Smooth muscle cell (in vitro differentiated cells): ENCODE measurements at regions not wholly inside any gene's neighbourhood (a gene's known extent, or its start where the extent isn't known, plus 50 kb on each side); places are given as distances from the start of the nearest gene placed in this dataset.

Experiments used
- DNase-seq: peaks from one replicate; lab custom pipeline; 2025; ENCODE audit not compliant: unreplicated experiment; lab: John Stamatoyannopoulos, UW
- H2AFZ ChIP-seq: fragments of 200-600 bp; sonication (generic); 2 replicates; pipeline ENCODE4 v1.6.0; 2016; ENCODE audit warnings: antibody characterized with exemption, low read depth, mild to moderate bottlenecking
- H3F3A ChIP-seq: fragments of 200-600 bp; sonication (generic); 2 replicates; pipeline ENCODE4 v1.6.0; 2017; ENCODE audit warnings: antibody characterized with exemption, low read depth
- H3K27ac ChIP-seq: fragments of 200-600 bp; sonication (generic); 2 replicates; pipeline ENCODE4 v1.5.1; 2016; ENCODE audit warnings: low read depth, mild to moderate bottlenecking
- H3K27me3 ChIP-seq: fragments of 200-600 bp; sonication (generic); 2 replicates; pipeline ENCODE4 v1.6.1; 2016; ENCODE audit warnings: low read depth, mild to moderate bottlenecking
- H3K36me3 ChIP-seq: fragments of 200-600 bp; sonication (generic); 2 replicates; pipeline ENCODE4 v1.5.1; 2016; ENCODE audit warnings: low read depth
- H3K4me1 ChIP-seq: fragments of 200-600 bp; sonication (generic); 2 replicates; pipeline ENCODE4 v1.5.1; 2016; ENCODE audit warnings: low read depth
- H3K4me2 ChIP-seq: fragments of 200-600 bp; sonication (generic); 2 replicates; pipeline ENCODE4 v1.6.0; 2016; ENCODE audit warnings: mild to moderate bottlenecking
- H3K4me3 ChIP-seq: fragments of 200-600 bp; sonication (generic); 2 replicates; pipeline ENCODE4 v1.5.1; 2016; ENCODE audit warnings: mild to moderate bottlenecking
- H3K79me2 ChIP-seq: fragments of 200-600 bp; sonication (generic); 2 replicates; pipeline ENCODE4 v1.6.0; 2016; ENCODE audit warnings: low read depth, mild to moderate bottlenecking
- H3K9ac ChIP-seq: fragments of 200-600 bp; sonication (generic); 2 replicates; pipeline ENCODE4 v1.6.0; 2016; ENCODE audit warnings: low read depth
- H3K9me3 ChIP-seq: fragments of 200-600 bp; sonication (generic); replicated peaks from 2 replicates; pipeline ENCODE4 v1.5.1; 2016; ENCODE audit warnings: low read depth
- H4K20me1 ChIP-seq: fragments of 200-600 bp; sonication (generic); 2 replicates; pipeline ENCODE4 v1.6.0; 2016; ENCODE audit warnings: low read depth
- WGBS: methylation state at CpG from one replicate; pipeline ENCODE4 v1.1.7; 2016; ENCODE audit warnings: low lambda C conversion rate; 5-methylcytosine and 5-hydroxymethylcytosine counted together
- TF ChIP-seq, protein P1 (sequence below): fragments of 200-600 bp; sonication (generic); IDR thresholded peaks from 2 replicates; pipeline ENCODE4 v1.5.1; 2017; ENCODE audit warnings: borderline replicate concordance, mild to moderate bottlenecking, antibody characterized with exemption; ENCODE audit not compliant: insufficient read depth, poor library complexity, severe bottlenecking

DNA sequence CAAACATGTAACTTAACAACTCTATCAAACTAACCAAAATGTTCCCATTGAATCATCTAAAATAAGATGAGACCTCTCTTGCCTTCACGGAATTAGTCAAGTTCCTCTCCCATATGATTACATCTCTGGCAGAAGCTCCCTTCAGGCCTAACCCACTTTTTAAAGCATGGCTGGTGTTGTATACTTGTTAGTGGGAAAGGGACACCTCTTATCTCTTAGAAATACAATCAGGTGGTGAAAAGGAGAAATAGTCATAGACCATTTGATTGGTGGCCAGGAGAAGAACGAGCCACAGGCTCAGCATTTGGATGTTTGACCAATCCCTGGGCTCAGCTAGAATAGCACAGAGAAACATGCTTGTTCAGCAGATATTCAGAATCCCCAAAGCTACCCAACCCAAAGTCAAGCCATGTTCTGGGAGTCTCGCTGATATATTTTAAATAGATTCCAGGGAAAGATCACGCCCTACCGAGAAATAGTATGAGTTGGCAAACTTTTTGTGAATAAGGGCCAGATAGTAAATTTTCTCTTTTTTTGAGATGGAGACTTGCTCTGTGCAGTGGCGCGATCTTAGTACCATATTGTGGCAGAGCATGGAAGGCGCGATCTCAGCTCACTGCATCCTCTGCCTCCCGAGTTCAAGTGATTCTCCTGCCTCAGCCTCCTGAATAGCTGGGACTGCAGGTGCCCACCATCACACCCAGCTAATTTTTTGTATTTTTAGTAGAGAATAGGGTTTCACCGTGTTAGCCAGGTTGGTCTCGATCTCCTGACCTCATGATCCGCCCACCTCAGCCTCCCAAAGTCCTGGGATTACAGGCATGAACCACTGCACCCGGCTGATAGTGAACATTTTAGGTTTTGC is 126.3 kb upstream of the MYLIP start:
- Histone ChIP-seq H4K20me1 (no peaks in the 10 kb centered on the region), H3K79me2 (no peaks in the 10 kb centered on the region), H3K4me2 (no peak overlapping the region), H3K27ac (no peak overlapping the region), H3K27me3 (no peaks in the 10 kb centered on the region), H3K9me3 (no peaks in the 10 kb centered on the region), H3K4me3 (no peak overlapping the region), H2AFZ (no peak overlapping the region), H3K9ac (no peak overlapping the region), H3K4me1 (peaks cover 4% of the 10 kb centered on the region), H3F3A (no peaks in the 10 kb centered on the region), H3K36me3 (no peaks in the 10 kb centered on the region)
- DNase-seq = no peak
- TF ChIP-seq, protein P1, sequence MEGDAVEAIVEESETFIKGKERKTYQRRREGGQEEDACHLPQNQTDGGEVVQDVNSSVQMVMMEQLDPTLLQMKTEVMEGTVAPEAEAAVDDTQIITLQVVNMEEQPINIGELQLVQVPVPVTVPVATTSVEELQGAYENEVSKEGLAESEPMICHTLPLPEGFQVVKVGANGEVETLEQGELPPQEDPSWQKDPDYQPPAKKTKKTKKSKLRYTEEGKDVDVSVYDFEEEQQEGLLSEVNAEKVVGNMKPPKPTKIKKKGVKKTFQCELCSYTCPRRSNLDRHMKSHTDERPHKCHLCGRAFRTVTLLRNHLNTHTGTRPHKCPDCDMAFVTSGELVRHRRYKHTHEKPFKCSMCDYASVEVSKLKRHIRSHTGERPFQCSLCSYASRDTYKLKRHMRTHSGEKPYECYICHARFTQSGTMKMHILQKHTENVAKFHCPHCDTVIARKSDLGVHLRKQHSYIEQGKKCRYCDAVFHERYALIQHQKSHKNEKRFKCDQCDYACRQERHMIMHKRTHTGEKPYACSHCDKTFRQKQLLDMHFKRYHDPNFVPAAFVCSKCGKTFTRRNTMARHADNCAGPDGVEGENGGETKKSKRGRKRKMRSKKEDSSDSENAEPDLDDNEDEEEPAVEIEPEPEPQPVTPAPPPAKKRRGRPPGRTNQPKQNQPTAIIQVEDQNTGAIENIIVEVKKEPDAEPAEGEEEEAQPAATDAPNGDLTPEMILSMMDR = no peak
- 90% methylated on average over 14 of the region's 14 CpGs for WGBS

DNA sequence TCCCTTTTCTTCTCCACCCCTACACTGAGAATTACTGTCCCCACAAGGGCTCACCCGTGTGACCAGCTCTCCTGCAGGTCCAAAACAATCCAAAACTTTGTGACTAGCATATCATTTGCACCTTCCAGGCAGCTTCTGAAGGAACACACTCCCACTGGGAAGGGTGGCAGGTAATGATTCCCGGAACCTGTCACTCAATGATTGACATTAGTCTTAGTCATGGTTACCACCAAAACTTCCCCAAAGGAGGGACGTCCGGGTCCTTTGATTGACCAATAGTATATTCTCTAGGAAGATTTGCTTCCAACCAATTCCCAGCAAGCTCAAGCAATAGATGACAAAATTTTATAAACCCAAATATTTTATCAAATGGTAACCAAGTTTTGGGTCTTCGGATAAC is 127.7 kb upstream of the MYLIP start:
- H3K9ac ChIP-seq = no peak overlapping the region
- no peak overlapping the region for H3K4me3 ChIP-seq
- H3K27ac ChIP-seq = no peak overlapping the region
- H3K79me2 ChIP-seq = no peaks in the 10 kb centered on the region
- no peaks in the 10 kb centered on the region for H3K27me3 ChIP-seq
- no peak overlapping the region for H2AFZ ChIP-seq
- H3K9me3 ChIP-seq = no peaks in the 10 kb centered on the region
- TF ChIP-seq, protein P1 = no peak
- H3K36me3 ChIP-seq = no peaks in the 10 kb centered on the region
- no peak overlapping the region for H3K4me2 ChIP-seq
- no peaks in the 10 kb centered on the region for H4K20me1 ChIP-seq
- 93% methylated on average over 5 of the region's 5 CpGs for WGBS
- DNase-seq = no peak
- no peaks in the 10 kb centered on the region for H3F3A ChIP-seq
- H3K4me1 ChIP-seq = peaks cover 4% of the 10 kb centered on the region

DNA sequence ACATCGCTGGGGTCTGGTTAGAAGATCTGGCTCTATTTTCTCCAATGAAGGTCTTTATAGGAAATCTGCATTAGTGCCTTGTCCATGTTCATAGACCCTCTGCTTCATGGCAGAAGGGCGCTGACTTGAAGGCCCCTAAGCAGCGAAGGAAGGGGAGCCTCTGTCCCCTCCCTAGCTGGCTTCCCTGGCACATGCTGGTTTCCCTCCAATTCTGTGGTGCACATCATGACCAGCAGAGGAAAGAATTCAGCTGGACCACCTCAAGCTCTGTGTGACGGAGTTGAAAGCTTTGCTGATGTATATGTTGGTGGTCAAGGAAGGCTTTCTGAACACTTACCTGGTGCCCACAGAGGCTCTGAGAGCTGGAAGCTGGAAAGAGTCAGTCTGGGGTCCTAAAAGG is 129.7 kb upstream of the MYLIP start:
- H3K4me3 ChIP-seq = no peak overlapping the region
- no peak overlapping the region for H3K27ac ChIP-seq
- H3K27me3 ChIP-seq = no peaks in the 10 kb centered on the region
- H3K9ac ChIP-seq = no peak overlapping the region
- no peak overlapping the region for H2AFZ ChIP-seq
- H4K20me1 ChIP-seq = no peaks in the 10 kb centered on the region
- H3K4me1 ChIP-seq = peaks cover 4% of the 10 kb centered on the region
- no peaks in the 10 kb centered on the region for H3K9me3 ChIP-seq
- TF ChIP-seq, protein P1 = no peak
- no peaks in the 10 kb centered on the region for H3F3A ChIP-seq
- no peaks in the 10 kb centered on the region for H3K79me2 ChIP-seq
- WGBS = over 99% methylated on average over 4 of the region's 4 CpGs
- no peak for DNase-seq
- H3K36me3 ChIP-seq = no peaks in the 10 kb centered on the region
- no peak overlapping the region for H3K4me2 ChIP-seq
